Left lobe of liver (tissue), 2 donors: ENCODE measurements at regions not wholly inside any gene's neighbourhood (a gene's known extent, or its start where the extent isn't known, plus 50 kb on each side); places are given as distances from the start of the nearest gene placed in this dataset.
"Not testable (repeated sequence)": the region's sequence is repeated elsewhere in the genome, so short reads cannot be mapped to it uniquely, and the experiment has no call there.

Source experiments
- ATAC-seq: fragments of 200-7000 bp; cut with Tn5 transposase; one replicate; pipeline ENCODE4 v1.9.1; 2020; ENCODE audit warnings: mild to moderate bottlenecking, moderate library complexity
- DNase-seq: peaks from one replicate; pipeline ENCODE4 v3.0.0-alpha.2; 2020; ENCODE audit warnings: low spot score
- donor health status: DM: no; HTN: no; CAD: no; lungs with moderate emphysema.
- donor health status: DM: no; HTN: yes; CAD: no.

GRCh38 chr13:53351021-53351420, 322.4 kb downstream of the OLFM4 start:
- ATAC-seq (no peak), DNase-seq (no peak)

GRCh38 chr13:53357582-53357981, 329.0 kb downstream of the OLFM4 start:
- no peak for ATAC-seq
- no peak for DNase-seq

GRCh38 chr13:53368948-53369347, 340.3 kb downstream of the OLFM4 start:
- DNase-seq (no peak), ATAC-seq (no peak)

- ATAC-seq (peak; percentile 75), DNase-seq (no peak)
Observed at GRCh38 chr13:53379485-53379884, 350.9 kb downstream of the OLFM4 start.

- no peak for DNase-seq
- ATAC-seq: no peak
Observed at GRCh38 chr13:53382008-53382407, 353.4 kb downstream of the OLFM4 start.

- ATAC-seq (no peak), DNase-seq (no peak)
Observed at GRCh38 chr13:53398051-53398450, 369.4 kb downstream of the OLFM4 start.

- ATAC-seq (no peak), DNase-seq (no peak)
Observed at GRCh38 chr13:53405616-53406015, 377.0 kb downstream of the OLFM4 start.

GRCh38 chr13:53408306-53408705, 379.7 kb downstream of the OLFM4 start:
- no peak for DNase-seq
- ATAC-seq: no peak

GRCh38 chr13:53408847-53409568, 380.4 kb downstream of the OLFM4 start:
- ATAC-seq (no peak), DNase-seq (no peak)

GRCh38 chr13:53411463-53411862, 382.9 kb downstream of the OLFM4 start:
- ATAC-seq: no peak
- DNase-seq: no peak

GRCh38 chr13:53415135-53415534, 386.5 kb downstream of the OLFM4 start:
- ATAC-seq (no peak), DNase-seq (no peak)

- DNase-seq (no peak), ATAC-seq (no peak)
Observed at GRCh38 chr13:53417601-53418000, 389.0 kb downstream of the OLFM4 start.

GRCh38 chr13:53422415-53422814, 393.8 kb downstream of the OLFM4 start:
- DNase-seq: no peak
- ATAC-seq: no peak

GRCh38 chr13:53436396-53436795, 407.8 kb downstream of the OLFM4 start:
- ATAC-seq (no peak), DNase-seq (no peak)

GRCh38 chr13:53439439-53440225, 411.0 kb downstream of the OLFM4 start:
- DNase-seq (no peak), ATAC-seq (no peak)

- no peak for DNase-seq
Observed at GRCh38 chr13:53442979-53443378, 414.4 kb downstream of the OLFM4 start.

GRCh38 chr13:53445686-53446085, 417.1 kb downstream of the OLFM4 start:
- no peak for ATAC-seq
- no peak for DNase-seq

More at GRCh38 chr13:53442979-53443378, 414.4 kb downstream of the OLFM4 start:
- ATAC-seq: no peak

- DNase-seq: no peak
- no peak for ATAC-seq
Observed at GRCh38 chr13:53447456-53447855, 418.8 kb downstream of the OLFM4 start.

- ATAC-seq (no peak), DNase-seq (no peak)
Observed at GRCh38 chr13:53447863-53448262, 419.2 kb downstream of the OLFM4 start.

- not testable (repeated sequence) for ATAC-seq, DNase-seq
Observed at GRCh38 chr13:53452263-53452808, 423.7 kb downstream of the OLFM4 start.

GRCh38 chr13:53460796-53461195, 432.2 kb downstream of the OLFM4 start:
- ATAC-seq: no peak
- no peak for DNase-seq

- DNase-seq: no peak
Observed at GRCh38 chr13:53463106-53463505, 434.5 kb downstream of the OLFM4 start.

More at GRCh38 chr13:53463106-53463505, 434.5 kb downstream of the OLFM4 start:
- no peak for ATAC-seq
